ENCODE measurements at regions not wholly inside any gene's neighbourhood (a gene's known extent, or its start where the extent isn't known, plus 50 kb on each side); places are given as distances from the start of the nearest gene placed in this dataset.

DNA sequence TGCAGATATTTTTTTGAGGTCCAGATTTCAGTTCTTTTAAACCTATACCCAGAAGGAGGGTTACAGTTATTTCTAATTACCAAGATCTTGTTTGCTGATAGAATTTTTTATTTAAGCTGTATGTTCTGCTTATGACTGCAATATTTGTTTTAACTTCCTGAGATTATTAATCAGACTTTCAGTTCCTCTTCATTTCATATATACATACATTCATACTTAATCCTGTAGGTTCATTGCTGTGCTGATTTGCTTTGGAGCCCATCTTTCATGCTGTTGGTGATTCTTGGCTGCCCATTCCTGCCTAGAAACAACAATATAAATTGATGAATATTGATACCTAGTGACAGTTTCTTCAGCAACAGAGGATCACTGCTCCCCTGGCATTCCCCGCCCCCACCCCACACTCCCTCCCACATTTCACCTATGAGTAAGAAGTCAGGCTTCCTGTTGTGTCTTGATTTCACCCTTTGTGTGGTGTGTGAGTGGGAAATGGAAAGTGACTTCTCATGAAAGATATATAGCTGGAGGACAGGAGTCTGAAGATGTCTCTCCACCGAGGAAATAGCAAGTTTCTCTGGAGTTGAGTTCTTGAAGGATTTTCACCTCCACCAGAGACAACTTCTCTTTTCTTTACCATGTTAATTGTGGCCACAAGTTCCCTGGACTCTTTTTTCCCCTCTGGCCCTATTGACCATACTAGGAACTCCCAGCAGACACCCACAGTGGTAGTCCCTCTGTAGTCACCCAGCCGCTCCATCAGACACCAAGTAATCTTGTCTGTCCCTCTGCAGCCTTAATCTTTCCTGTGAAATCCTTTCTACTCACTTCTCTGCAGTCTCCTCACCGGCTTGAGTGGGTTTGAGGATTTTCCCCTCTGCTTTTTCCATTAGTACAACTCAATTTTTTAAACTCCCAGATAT, 118.4 kb downstream of the ASB9 start:
- TF ChIP-seq, protein P1, sequence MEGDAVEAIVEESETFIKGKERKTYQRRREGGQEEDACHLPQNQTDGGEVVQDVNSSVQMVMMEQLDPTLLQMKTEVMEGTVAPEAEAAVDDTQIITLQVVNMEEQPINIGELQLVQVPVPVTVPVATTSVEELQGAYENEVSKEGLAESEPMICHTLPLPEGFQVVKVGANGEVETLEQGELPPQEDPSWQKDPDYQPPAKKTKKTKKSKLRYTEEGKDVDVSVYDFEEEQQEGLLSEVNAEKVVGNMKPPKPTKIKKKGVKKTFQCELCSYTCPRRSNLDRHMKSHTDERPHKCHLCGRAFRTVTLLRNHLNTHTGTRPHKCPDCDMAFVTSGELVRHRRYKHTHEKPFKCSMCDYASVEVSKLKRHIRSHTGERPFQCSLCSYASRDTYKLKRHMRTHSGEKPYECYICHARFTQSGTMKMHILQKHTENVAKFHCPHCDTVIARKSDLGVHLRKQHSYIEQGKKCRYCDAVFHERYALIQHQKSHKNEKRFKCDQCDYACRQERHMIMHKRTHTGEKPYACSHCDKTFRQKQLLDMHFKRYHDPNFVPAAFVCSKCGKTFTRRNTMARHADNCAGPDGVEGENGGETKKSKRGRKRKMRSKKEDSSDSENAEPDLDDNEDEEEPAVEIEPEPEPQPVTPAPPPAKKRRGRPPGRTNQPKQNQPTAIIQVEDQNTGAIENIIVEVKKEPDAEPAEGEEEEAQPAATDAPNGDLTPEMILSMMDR (IDR thresholded peaks at IDR 0.05) = no peak
- TF ChIP-seq POLR2A (IDR thresholded peaks at IDR 0.05) = no peak
